H1 (cell line): ENCODE measurements at regions not wholly inside any gene's neighbourhood (a gene's known extent, or its start where the extent isn't known, plus 50 kb on each side); places are given as distances from the start of the nearest gene placed in this dataset.
"Not testable (repeated sequence)": the region's sequence is repeated elsewhere in the genome, so short reads cannot be mapped to it uniquely, and the experiment has no call there.

Experiments used
- CTCF ChIA-PET: fragments of 300-600 bp; sonication (Branson Sonifier 250); formaldehyde crosslinking; loops from one replicate; lab custom pipeline; 2021; ENCODE audit not compliant: partially characterized antibody; lab: Charles Lee
- POLR2A ChIA-PET: fragments of 300-600 bp; sonication (Branson Sonifier 250); formaldehyde crosslinking; loops from one replicate; lab custom pipeline; 2021; ENCODE audit warnings: inconsistent platforms; ENCODE audit not compliant: partially characterized antibody; lab: Charles Lee
- DNase-seq, 2 experiments: peaks; one replicate each; pipeline versions ENCODE4 v3.0.0 to v3.0.0-alpha.2; 2010 to 2022; ENCODE audit warnings: low spot score in 2 of 2, low read depth in 1 of 2, mixed read lengths in 1 of 2
- FAIRE-seq: peaks from 2 replicates; lab custom pipeline; 2011; peaks lifted over from hg19 to GRCh38; lab: Jason Lieb, UNC
- H2AFZ ChIP-seq: 2 replicates; pipeline ENCODE4 v1.8.1; 2012; ENCODE audit warnings: low read length, inconsistent platforms
- H2AK5ac ChIP-seq: 2 replicates; pipeline ENCODE4 v1.6.1; 2013; ENCODE audit warnings: low read depth, low read length
- H2BK120ac ChIP-seq: replicated peaks from 2 replicates; pipeline ENCODE3; 2013; ENCODE audit warnings: low read depth, low read length, inconsistent platforms
- H2BK12ac ChIP-seq: 2 replicates; pipeline ENCODE4 v1.6.1; 2013; ENCODE audit warnings: low read depth, low read length
- H2BK15ac ChIP-seq: 2 replicates; pipeline ENCODE4 v1.6.1; 2013; ENCODE audit warnings: low read length
- H2BK20ac ChIP-seq: 2 replicates; pipeline ENCODE4 v1.6.1; 2013; ENCODE audit warnings: low read length
- H2BK5ac ChIP-seq: 2 replicates; pipeline ENCODE4 v1.6.1; 2013; ENCODE audit warnings: low read depth, low read length
- H3K14ac ChIP-seq: 2 replicates; pipeline ENCODE4 v1.6.1; 2013; ENCODE audit warnings: inconsistent platforms; ENCODE audit not compliant: insufficient read length
- H3K18ac ChIP-seq: 2 replicates; pipeline ENCODE4 v1.6.1; 2013; ENCODE audit warnings: low read length; ENCODE audit errors: extremely low read depth
- H3K23ac ChIP-seq: 2 replicates; pipeline ENCODE4 v1.6.1; 2013; ENCODE audit warnings: inconsistent platforms; ENCODE audit not compliant: insufficient read length
- H3K23me2 ChIP-seq: 2 replicates; pipeline ENCODE4 v1.6.1; 2013; ENCODE audit warnings: low read depth, low read length
- H3K27ac ChIP-seq: 2 replicates; pipeline ENCODE4 v1.6.1; 2011; ENCODE audit warnings: low read depth, low read length, inconsistent platforms
- H3K27me3 ChIP-seq, 4 experiments: replicated peaks in 1 of 4; 1 replicate in 1 of 4; 2 replicates in 3 of 4; pipeline versions ENCODE4 v1.6.1 to v1.8.1; 2011 to 2013; ENCODE audit warnings: low read length in 3 of 4, mild to moderate bottlenecking in 3 of 4, inconsistent platforms in 2 of 4, mixed read lengths in 2 of 4, moderate library complexity in 1 of 4; ENCODE audit not compliant: control insufficient read depth in 3 of 4, insufficient read depth in 3 of 4; ENCODE audit errors: extremely low read depth in 1 of 4
- H3K36me3 ChIP-seq, 4 experiments: 2 replicates each; pipeline versions ENCODE4 v1.6.1 to v1.8.1; 2011 to 2013; ENCODE audit warnings: mild to moderate bottlenecking in 4 of 4, low read length in 3 of 4, moderate library complexity in 2 of 4, control low read depth in 1 of 4, inconsistent platforms in 1 of 4; ENCODE audit not compliant: insufficient read depth in 4 of 4, control insufficient read depth in 2 of 4
- H3K4ac ChIP-seq: replicated peaks from 2 replicates; pipeline ENCODE3; 2013; ENCODE audit warnings: low read length, low read depth, mixed read lengths, inconsistent platforms; ENCODE audit not compliant: insufficient read length
- H3K4me1 ChIP-seq, 4 experiments: replicated peaks in 1 of 4; 1 replicate in 1 of 4; 2 replicates in 3 of 4; pipeline versions ENCODE4 v1.6.1 to v1.8.1; 2011 to 2013; ENCODE audit warnings: low read length in 3 of 4, inconsistent platforms in 2 of 4, mixed read lengths in 1 of 4; ENCODE audit not compliant: insufficient read depth in 4 of 4, control insufficient read depth in 3 of 4
- H3K4me2 ChIP-seq, 2 experiments: 2 replicates each; pipeline versions ENCODE4 v1.6.1 to v1.8.1; 2011 to 2013; ENCODE audit warnings: low read depth in 2 of 2, low read length in 2 of 2, control low read depth in 1 of 2, inconsistent platforms in 1 of 2, mild to moderate bottlenecking in 1 of 2; ENCODE audit not compliant: insufficient read depth in 1 of 2
- H3K4me3 ChIP-seq, 4 experiments: fragments of 200-600, 300-600 bp in 1 of 4; sonication (generic), shearing (Covaris generic), sonication (Bioruptor Twin) in 1 of 4; 2 replicates each; pipeline versions ENCODE4 v1.5.1 to v1.8.1; 2011 to 2016; ENCODE audit warnings: low read length in 4 of 4, low read depth in 3 of 4, control low read depth in 2 of 4, inconsistent platforms in 2 of 4, mild to moderate bottlenecking in 2 of 4, mixed read lengths in 1 of 4, moderate library complexity in 1 of 4; ENCODE audit not compliant: insufficient read depth in 2 of 4; ENCODE audit errors: extremely low read depth in 1 of 4
- H3K56ac ChIP-seq: replicated peaks from 2 replicates; pipeline ENCODE3; 2013; ENCODE audit warnings: low read depth, mild to moderate bottlenecking, mixed read lengths, low read length, inconsistent platforms; ENCODE audit not compliant: insufficient read length
- H3K79me1 ChIP-seq: 2 replicates; pipeline ENCODE4 v1.6.1; 2013; ENCODE audit warnings: low read depth, low read length, control low read depth
- H3K79me2 ChIP-seq, 2 experiments: 2 replicates each; pipeline versions ENCODE4 v1.6.1 to v1.8.1; 2012 to 2013; ENCODE audit warnings: low read length in 2 of 2, mild to moderate bottlenecking in 2 of 2, inconsistent platforms in 1 of 2; ENCODE audit not compliant: insufficient read depth in 2 of 2, control insufficient read depth in 1 of 2
- H3K9ac ChIP-seq, 4 experiments: replicated peaks in 1 of 4; 1 replicate in 1 of 4; 2 replicates in 3 of 4; pipeline versions ENCODE4 v1.6.1 to v1.8.1; 2011 to 2013; ENCODE audit warnings: low read depth in 3 of 4, low read length in 3 of 4, control low read depth in 2 of 4, mild to moderate bottlenecking in 2 of 4, moderate library complexity in 2 of 4, inconsistent platforms in 1 of 4; ENCODE audit errors: extremely low read depth in 1 of 4
- H3K9me3 ChIP-seq, 2 experiments: 2 replicates each; pipeline versions ENCODE4 v1.6.1 to v1.8.1; 2012 to 2013; ENCODE audit warnings: mild to moderate bottlenecking in 2 of 2, moderate library complexity in 2 of 2, control low read depth in 1 of 2, inconsistent platforms in 1 of 2, low read depth in 1 of 2, low read length in 1 of 2, mixed read lengths in 1 of 2; ENCODE audit not compliant: insufficient read depth in 2 of 2
- H4K20me1 ChIP-seq, 2 experiments: replicated peaks in 1 of 2; 2 replicates each; pipeline versions ENCODE3 to v1.8.1; 2011 to 2013; ENCODE audit warnings: inconsistent platforms in 2 of 2, low read length in 2 of 2, mild to moderate bottlenecking in 1 of 2; ENCODE audit not compliant: insufficient read depth in 2 of 2, control insufficient read depth in 1 of 2
- H4K5ac ChIP-seq: 2 replicates; pipeline ENCODE4 v1.6.1; 2013; ENCODE audit warnings: low read length, low read depth, mixed read lengths, inconsistent platforms; ENCODE audit not compliant: insufficient read length
- H4K8ac ChIP-seq: 2 replicates; pipeline ENCODE4 v1.8.0; 2013; ENCODE audit warnings: mild to moderate bottlenecking, moderate library complexity, low read length, inconsistent platforms; ENCODE audit not compliant: insufficient read depth; ENCODE audit errors: extremely low read depth
- H4K91ac ChIP-seq: replicated peaks from 2 replicates; pipeline ENCODE3; 2013; ENCODE audit warnings: low read length, mixed read lengths, inconsistent platforms; ENCODE audit not compliant: insufficient read length
- WGBS, 2 experiments: shearing (Covaris generic) in 1 of 2; methylation state at CpG; one replicate each; pipeline versions ENCODE4 v1.1.6 to v1.1.7; 2013 to 2015; ENCODE audit warnings: low lambda C conversion rate in 2 of 2, mixed read lengths in 2 of 2, inconsistent platforms in 1 of 2, low coverage in 1 of 2, missing lambda C conversion rate in 1 of 2; ENCODE audit not compliant: insufficient replicate concordance in 2 of 2, insufficient coverage in 1 of 2, insufficient read length in 1 of 2; ENCODE audit errors: extremely low coverage in 1 of 2, missing lambda C conversion rate in 1 of 2; 5-methylcytosine and 5-hydroxymethylcytosine counted together

DNA sequence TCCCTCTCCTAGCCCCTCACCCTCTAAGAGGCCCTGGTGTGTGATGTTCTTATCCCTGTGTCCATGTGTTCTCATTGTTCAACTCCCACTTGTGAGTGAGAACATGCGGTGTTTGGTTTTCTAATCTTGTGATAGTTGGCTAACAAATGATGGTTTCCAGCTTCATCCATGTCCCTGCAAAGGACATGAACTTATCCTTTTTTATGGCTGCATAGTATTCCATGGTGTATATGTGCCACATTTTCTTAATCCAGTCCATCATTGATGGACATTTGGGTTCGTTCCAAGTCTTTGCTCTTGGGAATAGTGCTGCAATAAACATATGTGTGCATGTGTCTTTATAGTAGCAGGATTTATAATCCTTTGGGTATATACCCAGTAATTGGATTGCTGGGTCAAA lies 353.2 kb upstream of the EDA2R start:
- H3K79me2 ChIP-seq, H2BK12ac ChIP-seq, FAIRE-seq, H3K18ac ChIP-seq, DNase-seq, H3K56ac ChIP-seq, H2BK15ac ChIP-seq, H3K79me1 ChIP-seq, H3K4me2 ChIP-seq, CTCF ChIA-PET, H3K27me3 ChIP-seq, H4K8ac ChIP-seq, H2BK5ac ChIP-seq, H3K4ac ChIP-seq, POLR2A ChIA-PET, H3K23ac ChIP-seq, H3K9me3 ChIP-seq, H2AFZ ChIP-seq, H2BK120ac ChIP-seq, H3K4me3 ChIP-seq, H3K14ac ChIP-seq, H3K27ac ChIP-seq, H2AK5ac ChIP-seq, H3K9ac ChIP-seq, H3K23me2 ChIP-seq, H2BK20ac ChIP-seq, H3K36me3 ChIP-seq, H4K91ac ChIP-seq, H4K5ac ChIP-seq, H3K4me1 ChIP-seq, H4K20me1 ChIP-seq: not testable (repeated sequence)
- 94% methylated on average over 2 of the region's 2 CpGs; no CpG with 5 or more reads in 1 of the 2 experiments for WGBS, 2 experiments
